GM19455 (cell line): ENCODE measurements at regions not wholly inside any gene's neighbourhood (a gene's known extent, or its start where the extent isn't known, plus 50 kb on each side); places are given as distances from the start of the nearest gene placed in this dataset.

Source experiments
- ATAC-seq: cut with Tn5 transposase; IDR thresholded peaks from one replicate; pipeline ENCODE4 v1.9.1; 2021; ENCODE audit not compliant: unreplicated experiment

- no peak for ATAC-seq
Measured at GRCh38 chr2:150911766-150912280, 349.8 kb downstream of the RBM43 start.

- ATAC-seq, result no peak
Measured at GRCh38 chr2:150909613-150910012, 352.1 kb downstream of the RBM43 start.

- ATAC-seq, result no peak
Measured at GRCh38 chr2:150909090-150909489, 352.6 kb downstream of the RBM43 start.

- ATAC-seq, result no peak
Measured at GRCh38 chr2:150907466-150907865, 354.2 kb downstream of the RBM43 start.

GRCh38 chr2:150903461-150903860 is 358.2 kb downstream of the RBM43 start:
- ATAC-seq, result no peak

GRCh38 chr2:150903055-150903454 is 358.6 kb downstream of the RBM43 start:
- no peak for ATAC-seq

GRCh38 chr2:150900913-150901312 is 360.8 kb downstream of the RBM43 start:
- no peak for ATAC-seq

GRCh38 chr2:150895968-150896367 is 365.7 kb downstream of the RBM43 start:
- ATAC-seq, result no peak

GRCh38 chr2:150889141-150889540 is 372.5 kb downstream of the RBM43 start:
- no peak for ATAC-seq

GRCh38 chr2:150888337-150888736 is 373.3 kb downstream of the RBM43 start:
- ATAC-seq, result no peak

GRCh38 chr2:150887926-150888325 is 373.7 kb downstream of the RBM43 start:
- ATAC-seq, result no peak

GRCh38 chr2:150885774-150886386 is 375.8 kb downstream of the RBM43 start:
- ATAC-seq, result no peak

GRCh38 chr2:150885236-150885635 is 376.4 kb downstream of the RBM43 start:
- ATAC-seq, result no peak

GRCh38 chr2:150883613-150883895 is 378.1 kb downstream of the RBM43 start:
- ATAC-seq, result no peak

- ATAC-seq, result no peak
Measured at GRCh38 chr2:150882751-150883612, 378.7 kb downstream of the RBM43 start.

GRCh38 chr2:150880986-150881385 is 380.7 kb downstream of the RBM43 start:
- ATAC-seq, result no peak

- ATAC-seq, result no peak
Measured at GRCh38 chr2:150878356-150878755, 383.3 kb downstream of the RBM43 start.

- no peak for ATAC-seq
Measured at GRCh38 chr2:150876251-150876950, 385.3 kb downstream of the RBM43 start.

GRCh38 chr2:150873396-150873772 is 385.9 kb upstream of the RND3 start:
- no peak for ATAC-seq

GRCh38 chr2:150872756-150873395 is 385.4 kb upstream of the RND3 start:
- no peak for ATAC-seq

GRCh38 chr2:150866431-150866830 is 379.0 kb upstream of the RND3 start:
- no peak for ATAC-seq
